Left lung (tissue), 4 donors: ENCODE measurements at regions not wholly inside any gene's neighbourhood (a gene's known extent, or its start where the extent isn't known, plus 50 kb on each side); places are given as distances from the start of the nearest gene placed in this dataset.

Source experiments
- ATAC-seq: fragments of 200-7000 bp; cut with Tn5 transposase; one replicate; pipeline ENCODE4 v1.9.1; 2020; ENCODE audit warnings: moderate library complexity
- DNase-seq, 4 donors: peaks; one replicate each; pipeline ENCODE4 v3.0.0-alpha.2; 2013 to 2020
- H3K27ac ChIP-seq, 2 donors: fragments of 200-600 bp; sonication (generic) in 1 of 2; one replicate each; pipeline versions ENCODE4 v1.5.0 to v1.8.0; 2020 to 2021
- H3K27me3 ChIP-seq, 2 donors: fragments of 200-600 bp; sonication (generic) in 1 of 2; one replicate each; pipeline versions ENCODE4 v1.5.0 to v1.8.0; 2020 to 2021
- H3K36me3 ChIP-seq, 2 donors: fragments of 200-600 bp; sonication (generic) in 1 of 2; one replicate each; pipeline versions ENCODE4 v1.5.0 to v1.8.0; 2020 to 2021
- H3K4me1 ChIP-seq, 2 donors: fragments of 200-600 bp; one replicate each; pipeline ENCODE4 v1.8.0; 2021
- H3K4me3 ChIP-seq, 2 donors: fragments of 200-600 bp; sonication (generic) in 1 of 2; one replicate each; pipeline versions ENCODE4 v1.5.0 to v1.8.0; 2020 to 2021; ENCODE audit warnings: mild to moderate bottlenecking in 1 of 2
- H3K9me3 ChIP-seq, 2 donors: fragments of 200-600 bp; sonication (generic) in 1 of 2; one replicate each; pipeline versions ENCODE4 v1.5.0 to v1.8.0; 2020 to 2021
- intact Hi-C, 2 donors: fragments of 100-400 bp; cut with DNase I; formaldehyde crosslinking; loops; one replicate each; pipeline versions ENCODE4 v1.11.2 to v1.14.2; 2022
- TF ChIP-seq, protein P1 (sequence below), 2 donors: fragments of 200-600 bp; sonication (generic) in 1 of 2; IDR thresholded peaks; one replicate each; pipeline versions ENCODE4 v1.5.0 to v1.8.0; 2021; ENCODE audit warnings: antibody characterized with exemption in 2 of 2
- donor health status: DM: no; HTN: yes; CAD: no.
- donor health status: DM: no; HTN: no; CAD: no.

GRCh38 chr16:50458667-50459495 lies 89.3 kb upstream of the NKD1 start:
- ATAC-seq, result peak; percentile 86
- intact Hi-C loops, result no loop called here
- Histone ChIP-seq H3K9me3 (no peaks in the 10 kb centered on the region), H3K27me3 (peaks cover 3 to 61% of the 10 kb centered on the region in 2 donors), H3K27ac (no peak overlapping the region), H3K4me3 (no peak overlapping the region), H3K4me1 (peaks cover 0 to 5% of the 10 kb centered on the region in 2 donors), H3K36me3 (no peaks in the 10 kb centered on the region)
- no peak for DNase-seq
- TF ChIP-seq, protein P1, sequence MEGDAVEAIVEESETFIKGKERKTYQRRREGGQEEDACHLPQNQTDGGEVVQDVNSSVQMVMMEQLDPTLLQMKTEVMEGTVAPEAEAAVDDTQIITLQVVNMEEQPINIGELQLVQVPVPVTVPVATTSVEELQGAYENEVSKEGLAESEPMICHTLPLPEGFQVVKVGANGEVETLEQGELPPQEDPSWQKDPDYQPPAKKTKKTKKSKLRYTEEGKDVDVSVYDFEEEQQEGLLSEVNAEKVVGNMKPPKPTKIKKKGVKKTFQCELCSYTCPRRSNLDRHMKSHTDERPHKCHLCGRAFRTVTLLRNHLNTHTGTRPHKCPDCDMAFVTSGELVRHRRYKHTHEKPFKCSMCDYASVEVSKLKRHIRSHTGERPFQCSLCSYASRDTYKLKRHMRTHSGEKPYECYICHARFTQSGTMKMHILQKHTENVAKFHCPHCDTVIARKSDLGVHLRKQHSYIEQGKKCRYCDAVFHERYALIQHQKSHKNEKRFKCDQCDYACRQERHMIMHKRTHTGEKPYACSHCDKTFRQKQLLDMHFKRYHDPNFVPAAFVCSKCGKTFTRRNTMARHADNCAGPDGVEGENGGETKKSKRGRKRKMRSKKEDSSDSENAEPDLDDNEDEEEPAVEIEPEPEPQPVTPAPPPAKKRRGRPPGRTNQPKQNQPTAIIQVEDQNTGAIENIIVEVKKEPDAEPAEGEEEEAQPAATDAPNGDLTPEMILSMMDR (IDR thresholded peaks at IDR 0.05), result no peak

GRCh38 chr16:50457979-50458491 lies 89.2 kb upstream of the BRD7 start:
- Histone ChIP-seq H3K27me3 (peaks cover 3 to 53% of the 10 kb centered on the region in 2 donors), H3K36me3 (no peaks in the 10 kb centered on the region), H3K4me1 (peaks cover 0 to 5% of the 10 kb centered on the region in 2 donors), H3K27ac (no peak overlapping the region), H3K4me3 (no peak overlapping the region), H3K9me3 (no peaks in the 10 kb centered on the region)
- ATAC-seq, result no peak
- intact Hi-C loops, result no loop called here
- DNase-seq, result no peak
- TF ChIP-seq, protein P1 (IDR thresholded peaks at IDR 0.05), result no peak

- Histone ChIP-seq H3K36me3 (no peaks in the 10 kb centered on the region), H3K27ac (no peak overlapping the region), H3K4me3 (no peak overlapping the region), H3K4me1 (peaks cover 0 to 5% of the 10 kb centered on the region in 2 donors), H3K9me3 (no peaks in the 10 kb centered on the region), H3K27me3 (peaks cover 3 to 47% of the 10 kb centered on the region in 2 donors)
- TF ChIP-seq, protein P1 (IDR thresholded peaks at IDR 0.05), result no peak
- intact Hi-C loops, result no loop called here
- no peak for DNase-seq
- ATAC-seq, result no peak
Measured at GRCh38 chr16:50457423-50457822, 88.6 kb upstream of the BRD7 start.

GRCh38 chr16:50455288-50455845 lies 86.6 kb upstream of the BRD7 start:
- DNase-seq (no peak), ATAC-seq (no peak)
- H3K4me3 ChIP-seq, result no peak overlapping the region
- intact Hi-C loops, result no loop called here
- H3K36me3 ChIP-seq, result no peaks in the 10 kb centered on the region
- H3K9me3 ChIP-seq, result no peaks in the 10 kb centered on the region
- H3K27ac ChIP-seq, result no peak overlapping the region
- TF ChIP-seq, protein P1 (IDR thresholded peaks at IDR 0.05), result no peak
- peaks cover 0 to 5% of the 10 kb centered on the region in 2 donors for H3K4me1 ChIP-seq
- H3K27me3 ChIP-seq, result peaks cover 0 to 28% of the 10 kb centered on the region in 2 donors

- H3K27me3 ChIP-seq, result peaks cover 0 to 34% of the 10 kb centered on the region in 2 donors
- no peak overlapping the region for H3K27ac ChIP-seq
- H3K36me3 ChIP-seq, result no peaks in the 10 kb centered on the region
- no peaks in the 10 kb centered on the region for H3K9me3 ChIP-seq
- H3K4me1 ChIP-seq, result no peaks in the 10 kb centered on the region
- H3K4me3 ChIP-seq, result no peak overlapping the region
- ATAC-seq, result no peak
- no peak for DNase-seq
- TF ChIP-seq, protein P1 (IDR thresholded peaks at IDR 0.05), result no peak
- intact Hi-C loops, result no loop called here
Measured at GRCh38 chr16:50453446-50453845, 84.7 kb upstream of the BRD7 start.
